ENCODE measurements at regions not wholly inside any gene's neighbourhood (a gene's known extent, or its start where the extent isn't known, plus 50 kb on each side); places are given as distances from the start of the nearest gene placed in this dataset.

GRCh38 chr2:106694964-106695470, 190.9 kb downstream of the ST6GAL2 start:
- H3K27me3 ChIP-seq (ENCODE audit: control insufficient read depth, insufficient read depth, low read length): no peaks in the 10 kb centered on the region
- no peak overlapping the region for H3K4me3 ChIP-seq (ENCODE audit: low read depth, low read length)
- no peak for TF ChIP-seq CTCF (IDR thresholded peaks at IDR 0.05; ENCODE audit: insufficient read depth, low read depth, low read length)
- no peaks in the 10 kb centered on the region for H3K36me3 ChIP-seq (ENCODE audit: control insufficient read depth, insufficient read depth, low read length)
- ChIA-PET CTCF (no interaction called here), POLR2A (no interaction called here)
- DNase-seq (ENCODE audit: low read depth): no peak

GRCh38 chr2:106695919-106696318, 190.0 kb downstream of the ST6GAL2 start:
- ChIA-PET CTCF (no interaction called here), POLR2A (no interaction called here)
- no peak for TF ChIP-seq CTCF (IDR thresholded peaks at IDR 0.05; ENCODE audit: insufficient read depth, low read depth, low read length)
- H3K27me3 ChIP-seq (ENCODE audit: control insufficient read depth, insufficient read depth, low read length): no peaks in the 10 kb centered on the region
- H3K36me3 ChIP-seq (ENCODE audit: control insufficient read depth, insufficient read depth, low read length): no peaks in the 10 kb centered on the region
- DNase-seq (ENCODE audit: low read depth): no peak
- H3K4me3 ChIP-seq (ENCODE audit: low read depth, low read length): no peak overlapping the region

DNA sequence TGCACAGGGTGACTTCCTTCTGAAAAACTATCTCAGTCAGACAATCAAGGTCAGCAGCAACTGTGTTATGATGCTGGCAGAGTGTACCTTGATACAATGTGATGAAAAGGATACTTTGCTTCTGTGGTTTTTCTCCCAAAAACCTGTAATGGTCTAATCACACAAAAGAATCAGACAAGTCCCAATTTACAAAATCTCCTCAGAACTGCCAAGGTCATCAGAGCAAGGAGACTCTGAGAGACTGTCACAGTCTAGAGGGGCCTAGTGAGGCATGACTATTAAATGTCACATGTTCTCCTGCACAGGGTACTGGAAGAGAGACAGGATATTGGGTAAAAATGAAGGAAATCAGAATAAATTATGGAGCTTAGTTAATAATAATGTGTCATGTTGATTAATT, 185.4 kb downstream of the ST6GAL2 start:
- ChIA-PET CTCF (no interaction called here), POLR2A (no interaction called here)
- no peaks in the 10 kb centered on the region for H3K27me3 ChIP-seq (ENCODE audit: control insufficient read depth, insufficient read depth, low read length)
- no peaks in the 10 kb centered on the region for H3K36me3 ChIP-seq (ENCODE audit: control insufficient read depth, insufficient read depth, low read length)
- DNase-seq (ENCODE audit: low read depth): no peak
- no peak for TF ChIP-seq CTCF (IDR thresholded peaks at IDR 0.05; ENCODE audit: insufficient read depth, low read depth, low read length)
- no peak overlapping the region for H3K4me3 ChIP-seq (ENCODE audit: low read depth, low read length)

GRCh38 chr2:106701203-106702022, 184.6 kb downstream of the ST6GAL2 start:
- H3K36me3 ChIP-seq (ENCODE audit: control insufficient read depth, insufficient read depth, low read length): no peaks in the 10 kb centered on the region
- H3K4me3 ChIP-seq (ENCODE audit: low read depth, low read length): no peak overlapping the region
- ChIA-PET POLR2A (no interaction called here), CTCF (no interaction called here)
- no peak for DNase-seq (ENCODE audit: low read depth)
- no peaks in the 10 kb centered on the region for H3K27me3 ChIP-seq (ENCODE audit: control insufficient read depth, insufficient read depth, low read length)
- TF ChIP-seq CTCF (IDR thresholded peaks at IDR 0.05; ENCODE audit: insufficient read depth, low read depth, low read length): no peak

DNA sequence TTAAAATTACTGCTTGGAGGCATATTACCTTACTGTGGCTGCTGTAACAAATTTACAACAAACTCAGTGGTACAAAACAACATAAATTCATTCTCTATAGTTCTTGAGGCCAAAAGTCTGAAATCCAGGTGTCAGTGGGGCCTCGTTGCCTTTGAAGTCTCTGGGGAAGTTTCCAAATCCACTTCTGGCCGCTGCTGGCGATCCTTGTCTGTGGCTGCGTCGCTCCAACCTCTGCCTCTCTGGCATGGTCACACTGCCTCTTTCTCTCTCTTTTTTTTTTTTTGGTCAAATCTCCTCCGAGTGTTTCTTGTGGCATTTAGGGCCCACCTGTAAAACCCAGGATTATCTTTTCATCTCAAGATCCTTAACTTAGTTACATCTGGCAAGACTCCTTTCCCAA, 182.8 kb downstream of the ST6GAL2 start:
- no peak overlapping the region for H3K4me3 ChIP-seq (ENCODE audit: low read depth, low read length)
- TF ChIP-seq CTCF (IDR thresholded peaks at IDR 0.05; ENCODE audit: insufficient read depth, low read depth, low read length): no peak
- ChIA-PET CTCF (no interaction called here), POLR2A (no interaction called here)
- no peaks in the 10 kb centered on the region for H3K36me3 ChIP-seq (ENCODE audit: control insufficient read depth, insufficient read depth, low read length)
- no peak for DNase-seq (ENCODE audit: low read depth)
- no peaks in the 10 kb centered on the region for H3K27me3 ChIP-seq (ENCODE audit: control insufficient read depth, insufficient read depth, low read length)

Measured in BJ (cell line).